ENCODE measurements at regions not wholly inside any gene's neighbourhood (a gene's known extent, or its start where the extent isn't known, plus 50 kb on each side); places are given as distances from the start of the nearest gene placed in this dataset.

DNA sequence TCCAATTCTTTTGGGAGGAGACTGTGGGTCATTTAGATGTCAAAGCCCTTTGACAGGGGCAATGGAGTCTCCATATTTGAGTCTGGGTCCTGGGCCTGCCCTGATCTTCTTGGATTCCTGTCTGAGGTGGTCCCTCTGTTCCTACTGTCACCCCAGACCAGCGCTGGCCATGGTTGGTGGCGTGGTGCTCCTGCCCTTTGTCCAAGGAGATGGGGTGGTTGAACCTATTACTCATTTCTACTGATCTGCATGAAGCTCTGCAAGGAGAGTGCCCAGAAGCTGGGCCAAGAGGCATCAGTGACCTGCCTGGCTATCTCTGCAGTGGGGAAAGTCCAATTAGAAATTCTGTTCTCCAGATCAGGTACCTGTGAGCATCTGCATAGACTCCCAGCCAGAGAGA is 355.6 kb upstream of the NUPR2 start:
- TF ChIP-seq POLR2A (IDR thresholded peaks at IDR 0.05) (no peak), CTCF (IDR thresholded peaks at IDR 0.05 in 4 of 5, conservative IDR thresholded peaks at IDR 0.05 in 1 of 5) (no peak)
